PC-9 (cell line): ENCODE measurements at regions not wholly inside any gene's neighbourhood (a gene's known extent, or its start where the extent isn't known, plus 50 kb on each side); places are given as distances from the start of the nearest gene placed in this dataset.

ENCODE experiments used
- BruUV-seq: library from RNA; stranded (reverse); fragments of 400-500 nt; replicated peaks from 2 replicates; lab custom pipeline; 2021; lab: Mats Ljungman, UMichigan
- CTCF ChIA-PET: fragments of 300-600 bp; sonication (Branson Sonifier 250); formaldehyde crosslinking; loops from one replicate; lab custom pipeline; 2022; ENCODE audit warnings: antibody characterized with exemption; lab: Charles Lee
- POLR2A ChIA-PET: fragments of 300-600 bp; sonication (Branson Sonifier 250); formaldehyde crosslinking; loops from one replicate; lab custom pipeline; 2022; ENCODE audit warnings: antibody characterized with exemption; ENCODE audit not compliant: unreplicated experiment; lab: Charles Lee
- DNase-seq, 2 experiments: peaks; one replicate each; pipeline versions ENCODE4 v3.0.0 to v3.0.0-alpha.2; 2015 to 2022; ENCODE audit warnings: mixed read lengths in 1 of 2
- H2AFZ ChIP-seq: fragments of 200-600 bp; sonication (generic); 2 replicates; pipeline ENCODE4 v1.8.1; 2017; ENCODE audit warnings: antibody characterized with exemption
- H3F3A ChIP-seq: fragments of 200-600 bp; sonication (generic); 2 replicates; pipeline ENCODE4 v1.8.1; 2017; ENCODE audit warnings: antibody characterized with exemption, mild to moderate bottlenecking, low read depth; ENCODE audit not compliant: insufficient read depth
- H3K27ac ChIP-seq: fragments of 200-600 bp; sonication (generic); 2 replicates; pipeline ENCODE4 v1.6.1; 2016; ENCODE audit warnings: mixed run types
- H3K27me3 ChIP-seq: fragments of 200-600 bp; sonication (generic); 2 replicates; pipeline ENCODE4 v1.6.1; 2016; ENCODE audit warnings: low read depth, mixed run types; ENCODE audit not compliant: insufficient read depth
- H3K36me3 ChIP-seq: fragments of 200-600 bp; sonication (generic); 2 replicates; pipeline ENCODE4 v1.6.1; 2016; ENCODE audit warnings: low read depth, mixed run types
- H3K4me1 ChIP-seq: fragments of 200-600 bp; sonication (generic); replicated peaks from 2 replicates; pipeline ENCODE4 v1.6.1; 2016; ENCODE audit warnings: mixed run types; ENCODE audit not compliant: insufficient read depth
- H3K4me2 ChIP-seq: fragments of 200-600 bp; sonication (generic); 2 replicates; pipeline ENCODE4 v1.6.1; 2017; ENCODE audit warnings: mixed run types
- H3K4me3 ChIP-seq: fragments of 200-600 bp; sonication (generic); 2 replicates; pipeline ENCODE4 v1.6.1; 2016; ENCODE audit warnings: mixed run types
- H3K79me2 ChIP-seq: fragments of 200-600 bp; sonication (generic); 2 replicates; pipeline ENCODE4 v1.6.1; 2017; ENCODE audit warnings: low read depth, mixed run types
- H3K9me2 ChIP-seq: fragments of 200-600 bp; sonication (generic); 2 replicates; pipeline ENCODE4 v1.8.1; 2017; ENCODE audit warnings: mild to moderate bottlenecking; ENCODE audit not compliant: insufficient read depth
- H3K9me3 ChIP-seq: fragments of 200-600 bp; sonication (generic); 2 replicates; pipeline ENCODE4 v1.8.1; 2016; ENCODE audit warnings: low read depth; ENCODE audit not compliant: insufficient read depth
- H4K20me1 ChIP-seq: fragments of 200-600 bp; sonication (generic); 2 replicates; pipeline ENCODE4 v1.8.1; 2017; ENCODE audit not compliant: insufficient read depth
- EZH2 ChIP-seq: fragments of 200-600 bp; sonication (generic); IDR thresholded peaks from 2 replicates; pipeline ENCODE4 v1.8.0; 2017; ENCODE audit warnings: antibody characterized with exemption, low read depth
- intact Hi-C: fragments of 100-400 bp; cut with micrococcal nuclease; formaldehyde crosslinking; loops from one replicate; pipeline ENCODE4 v1.10.0; 2022; ENCODE audit not compliant: unreplicated experiment
- TF ChIP-seq, protein P1 (sequence below): fragments of 200-600 bp; sonication (generic); conservative IDR thresholded peaks from 2 replicates; pipeline ENCODE4 v1.6.1; 2017; ENCODE audit warnings: mixed run types, antibody characterized with exemption, mild to moderate bottlenecking, moderate library complexity

DNA sequence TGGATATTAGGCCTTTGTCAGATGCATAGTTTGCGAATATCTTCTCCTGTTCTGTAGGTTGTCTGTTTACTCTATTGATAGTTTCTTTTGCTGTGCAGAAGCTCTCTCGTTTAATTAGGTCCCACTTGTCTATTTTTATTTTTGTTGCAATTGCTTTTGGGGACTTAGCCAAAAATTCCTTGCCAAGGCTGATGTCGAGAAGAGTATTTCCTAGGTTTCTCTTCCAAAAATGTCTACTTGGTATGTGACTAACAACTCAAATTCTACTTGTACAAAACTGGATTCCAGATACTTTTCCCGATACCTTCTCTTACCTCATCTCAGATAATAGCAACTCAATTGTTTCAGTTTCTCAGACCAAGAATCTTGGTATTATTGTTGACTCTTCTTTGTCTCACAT is 142.4 kb upstream of the GLRA2 start:
- POLR2A ChIA-PET: no interaction called here
- Histone ChIP-seq H3F3A (no peaks in the 10 kb centered on the region), H2AFZ (no peak overlapping the region), H3K4me1 (no peaks in the 10 kb centered on the region), H3K79me2 (no peaks in the 10 kb centered on the region), H3K27ac (no peak overlapping the region), H3K27me3 (no peaks in the 10 kb centered on the region), H3K9me3 (no peaks in the 10 kb centered on the region), H3K36me3 (no peaks in the 10 kb centered on the region), H3K4me2 (no peak overlapping the region), H4K20me1 (no peaks in the 10 kb centered on the region), H3K4me3 (no peak overlapping the region), H3K9me2 (no peaks in the 10 kb centered on the region)
- intact Hi-C loops: no loop called here
- BruUV-seq: no TSS peak
- TF ChIP-seq, protein P1, sequence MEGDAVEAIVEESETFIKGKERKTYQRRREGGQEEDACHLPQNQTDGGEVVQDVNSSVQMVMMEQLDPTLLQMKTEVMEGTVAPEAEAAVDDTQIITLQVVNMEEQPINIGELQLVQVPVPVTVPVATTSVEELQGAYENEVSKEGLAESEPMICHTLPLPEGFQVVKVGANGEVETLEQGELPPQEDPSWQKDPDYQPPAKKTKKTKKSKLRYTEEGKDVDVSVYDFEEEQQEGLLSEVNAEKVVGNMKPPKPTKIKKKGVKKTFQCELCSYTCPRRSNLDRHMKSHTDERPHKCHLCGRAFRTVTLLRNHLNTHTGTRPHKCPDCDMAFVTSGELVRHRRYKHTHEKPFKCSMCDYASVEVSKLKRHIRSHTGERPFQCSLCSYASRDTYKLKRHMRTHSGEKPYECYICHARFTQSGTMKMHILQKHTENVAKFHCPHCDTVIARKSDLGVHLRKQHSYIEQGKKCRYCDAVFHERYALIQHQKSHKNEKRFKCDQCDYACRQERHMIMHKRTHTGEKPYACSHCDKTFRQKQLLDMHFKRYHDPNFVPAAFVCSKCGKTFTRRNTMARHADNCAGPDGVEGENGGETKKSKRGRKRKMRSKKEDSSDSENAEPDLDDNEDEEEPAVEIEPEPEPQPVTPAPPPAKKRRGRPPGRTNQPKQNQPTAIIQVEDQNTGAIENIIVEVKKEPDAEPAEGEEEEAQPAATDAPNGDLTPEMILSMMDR: no peak
- no peak for TF ChIP-seq EZH2
- CTCF ChIA-PET: no interaction called here
- DNase-seq: no peak

DNA sequence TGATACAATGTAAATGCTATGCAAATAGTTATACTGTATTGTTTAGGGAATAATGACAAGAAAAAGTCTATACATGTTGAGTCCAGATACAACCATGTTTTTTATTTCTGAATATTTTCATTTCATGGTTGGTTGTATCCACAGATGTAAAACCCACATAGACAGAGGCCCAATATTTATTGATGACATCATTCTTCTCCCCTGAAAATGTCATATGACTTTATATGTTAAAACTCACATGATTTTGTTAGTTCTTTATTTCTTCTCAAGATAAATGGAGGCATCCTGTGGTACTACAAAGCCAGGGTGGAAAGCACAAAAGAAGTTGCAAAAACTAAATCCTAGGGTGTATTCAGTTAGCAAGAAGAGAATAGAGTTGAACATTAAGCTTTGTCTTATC is 149.3 kb upstream of the GLRA2 start:
- Histone ChIP-seq H3K9me2 (no peaks in the 10 kb centered on the region), H3K4me3 (no peak overlapping the region), H3K36me3 (no peaks in the 10 kb centered on the region), H3K4me1 (no peaks in the 10 kb centered on the region), H3K4me2 (no peak overlapping the region), H2AFZ (no peak overlapping the region), H3F3A (no peaks in the 10 kb centered on the region), H4K20me1 (no peaks in the 10 kb centered on the region), H3K27ac (no peak overlapping the region), H3K79me2 (no peaks in the 10 kb centered on the region), H3K27me3 (no peaks in the 10 kb centered on the region), H3K9me3 (no peaks in the 10 kb centered on the region)
- ChIA-PET CTCF (no interaction called here), POLR2A (no interaction called here)
- DNase-seq: no peak
- intact Hi-C loops: no loop called here
- BruUV-seq: no TSS peak
- no peak for TF ChIP-seq EZH2
- TF ChIP-seq, protein P1: no peak

DNA sequence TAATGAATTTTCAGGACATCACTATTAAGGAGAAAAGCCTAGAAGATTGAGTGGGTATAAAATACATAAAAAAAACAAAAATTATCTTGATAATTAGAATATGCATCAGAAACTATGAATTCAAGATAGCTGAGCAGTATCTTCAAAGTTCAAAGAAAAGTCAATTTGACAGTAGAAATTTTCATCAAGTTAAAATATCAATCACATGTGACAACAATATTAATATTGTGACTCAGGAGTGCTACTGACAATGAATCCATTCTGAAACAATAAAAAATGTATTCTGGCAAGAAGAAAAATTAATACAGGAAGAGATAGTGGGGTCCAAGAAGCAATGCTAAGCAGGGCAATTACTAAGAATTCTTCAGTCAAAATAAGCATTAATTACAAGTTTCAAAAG is 151.9 kb upstream of the GLRA2 start:
- Histone ChIP-seq H3K9me2 (no peaks in the 10 kb centered on the region), H3K4me3 (no peak overlapping the region), H3K4me1 (no peaks in the 10 kb centered on the region), H2AFZ (no peak overlapping the region), H3K27me3 (no peaks in the 10 kb centered on the region), H3K27ac (no peak overlapping the region), H3K4me2 (no peak overlapping the region), H3K79me2 (no peaks in the 10 kb centered on the region), H3K36me3 (no peaks in the 10 kb centered on the region), H3K9me3 (no peaks in the 10 kb centered on the region), H3F3A (no peaks in the 10 kb centered on the region), H4K20me1 (no peaks in the 10 kb centered on the region)
- TF ChIP-seq, protein P1: no peak
- no peak for TF ChIP-seq EZH2
- BruUV-seq: no TSS peak
- CTCF ChIA-PET: no interaction called here
- POLR2A ChIA-PET: no interaction called here
- intact Hi-C loops: no loop called here
- DNase-seq: no peak
